Thymus (tissue), 11 donors: ENCODE measurements at regions not wholly inside any gene's neighbourhood (a gene's known extent, or its start where the extent isn't known, plus 50 kb on each side); places are given as distances from the start of the nearest gene placed in this dataset.
"Not testable (repeated sequence)": the region's sequence is repeated elsewhere in the genome, so short reads cannot be mapped to it uniquely, and the experiment has no call there.

Experiments
- DNase-seq, 9 donors: peaks; one replicate each; pipeline ENCODE4 v3.0.0-alpha.2; 2013; ENCODE audit warnings: low spot score in 9 of 9, low read depth in 6 of 9, missing footprints in 1 of 9
- H3K27ac ChIP-seq, 2 donors: one replicate each; pipeline ENCODE4 v1.5.1; 2013; ENCODE audit warnings: control low read depth in 1 of 2, low read depth in 1 of 2, low read length in 1 of 2, mild to moderate bottlenecking in 1 of 2, moderate library complexity in 1 of 2
- H3K27me3 ChIP-seq, 2 donors: one replicate each; pipeline ENCODE4 v1.5.1; 2013; ENCODE audit warnings: low read length in 1 of 2; ENCODE audit not compliant: control insufficient read depth in 2 of 2, insufficient read depth in 1 of 2
- H3K36me3 ChIP-seq, 2 donors: one replicate each; pipeline ENCODE4 v1.5.1; 2013; ENCODE audit warnings: low read length in 1 of 2, mild to moderate bottlenecking in 1 of 2, moderate library complexity in 1 of 2; ENCODE audit not compliant: control insufficient read depth in 2 of 2, insufficient read depth in 2 of 2
- H3K4me1 ChIP-seq, 2 donors: one replicate each; pipeline ENCODE4 v1.5.1; 2013; ENCODE audit warnings: low read length in 2 of 2; ENCODE audit not compliant: control insufficient read depth in 2 of 2, insufficient read depth in 2 of 2
- H3K4me3 ChIP-seq, 2 donors: one replicate each; pipeline ENCODE4 v1.5.1; 2013; ENCODE audit warnings: low read length in 2 of 2, control low read depth in 1 of 2, mild to moderate bottlenecking in 1 of 2
- H3K9me3 ChIP-seq, 2 donors: one replicate each; pipeline ENCODE4 v1.5.1; 2013; ENCODE audit warnings: low read length in 1 of 2, mild to moderate bottlenecking in 1 of 2; ENCODE audit not compliant: control insufficient read depth in 2 of 2, insufficient read depth in 1 of 2
- WGBS: extraction: QIAGEN DNeasy Blood & Tissue Kit; methylation state at CpG from one replicate; pipeline ENCODE4 v1.1.7; 2013; 5-methylcytosine and 5-hydroxymethylcytosine counted together
- donor health status: healthy.

DNA sequence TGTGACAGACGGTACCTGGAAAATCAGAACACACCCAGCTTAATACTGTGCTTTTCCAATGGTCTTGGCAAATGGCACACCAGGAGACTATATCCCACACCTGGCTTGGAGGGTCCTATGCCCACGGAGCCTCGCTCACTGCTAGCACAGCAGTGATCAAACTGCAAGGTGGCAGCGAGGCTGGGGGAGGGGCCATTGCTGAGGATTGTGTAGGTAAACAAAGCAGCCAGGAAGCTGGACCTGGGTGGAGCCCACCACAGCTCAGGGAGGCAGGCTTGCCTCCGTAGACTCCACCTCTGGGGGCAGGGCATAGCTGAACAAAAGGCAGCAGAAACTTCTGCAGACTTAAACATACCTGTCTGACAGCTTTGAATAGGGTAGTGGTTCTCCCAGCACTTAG, 498.0 kb downstream of the C12orf50 start:
- not testable (repeated sequence) for H3K4me1 ChIP-seq, H3K27me3 ChIP-seq, H3K4me3 ChIP-seq, H3K27ac ChIP-seq, H3K9me3 ChIP-seq, DNase-seq, H3K36me3 ChIP-seq
- WGBS: 88% methylated on average over 5 of the region's 5 CpGs

DNA sequence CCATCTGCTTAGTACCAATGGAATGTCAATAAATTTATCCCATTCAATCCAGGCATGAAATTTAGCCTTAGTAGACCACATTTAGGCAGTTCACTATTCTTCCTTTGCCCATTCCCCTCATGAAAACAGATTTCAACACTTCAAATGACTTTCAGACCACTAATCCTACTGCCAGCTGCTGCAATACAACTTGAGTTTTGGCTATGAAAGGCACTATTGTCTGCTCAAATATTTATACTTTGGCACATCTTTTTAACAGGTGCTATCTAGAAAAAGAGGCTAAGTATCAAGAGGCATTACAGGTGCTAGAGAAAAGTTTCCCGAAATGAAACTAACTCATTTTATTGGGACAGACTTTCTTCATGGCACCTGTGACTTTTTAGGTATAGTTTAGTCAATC, 499.8 kb downstream of the C12orf50 start:
- no peak overlapping the region for H3K27ac ChIP-seq
- peaks cover 2 to 6% of the 10 kb centered on the region in 2 donors for H3K9me3 ChIP-seq
- H3K27me3 ChIP-seq: no peaks in the 10 kb centered on the region
- H3K36me3 ChIP-seq: no peaks in the 10 kb centered on the region
- DNase-seq: no peak
- WGBS: 95% methylated on average over 1 of the region's 1 CpG
- H3K4me1 ChIP-seq: no peaks in the 10 kb centered on the region
- no peak overlapping the region for H3K4me3 ChIP-seq

DNA sequence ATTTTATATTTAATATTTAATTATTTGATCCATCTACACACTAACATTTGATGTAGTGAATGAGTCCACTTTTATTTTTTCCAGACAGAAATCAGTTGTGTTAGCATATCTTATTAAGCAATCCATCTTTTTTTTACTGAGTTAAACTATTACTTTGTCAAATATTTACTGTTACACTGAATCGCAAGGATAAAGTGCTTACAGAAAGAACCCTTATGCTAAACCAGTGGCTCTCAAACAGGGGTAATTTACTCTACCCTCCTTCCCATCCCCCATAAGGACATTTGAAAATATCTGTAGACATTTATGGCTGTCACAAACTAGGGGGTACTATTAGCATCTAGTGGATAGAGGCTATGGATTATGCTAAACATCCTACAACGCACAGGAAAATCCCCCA, 508.2 kb downstream of the C12orf50 start:
- Histone ChIP-seq H3K4me1 (no peaks in the 10 kb centered on the region), H3K27me3 (no peaks in the 10 kb centered on the region), H3K27ac (no peak overlapping the region), H3K4me3 (no peak overlapping the region), H3K36me3 (no peaks in the 10 kb centered on the region), H3K9me3 (no peaks in the 10 kb centered on the region)
- DNase-seq: no peak
- 94% methylated on average over 2 of the region's 2 CpGs for WGBS

DNA sequence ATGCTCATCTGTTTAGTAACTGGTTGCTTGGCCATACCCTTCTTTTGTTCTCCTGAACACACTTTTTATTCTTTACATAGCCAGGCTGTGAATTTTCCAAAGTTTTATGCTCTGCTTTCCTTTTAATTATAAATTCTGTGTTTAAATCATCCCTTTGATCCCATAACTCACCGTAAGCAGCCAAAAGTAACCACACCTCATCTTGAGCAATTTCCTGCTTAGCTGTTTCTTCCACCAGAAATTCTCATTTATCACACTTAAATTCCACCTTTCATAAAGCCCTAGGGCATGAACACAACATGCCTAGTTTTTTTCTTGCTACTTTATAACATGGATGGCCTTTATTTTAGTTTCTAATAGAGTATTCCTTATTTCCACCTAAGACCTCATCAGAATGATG, 510.7 kb downstream of the C12orf50 start:
- Histone ChIP-seq H3K4me3 (no peak overlapping the region), H3K27ac (no peak overlapping the region), H3K36me3 (no peaks in the 10 kb centered on the region), H3K9me3 (no peaks in the 10 kb centered on the region), H3K27me3 (no peaks in the 10 kb centered on the region), H3K4me1 (no peaks in the 10 kb centered on the region)
- no peak for DNase-seq
- WGBS: 63% methylated on average over 1 of the region's 1 CpG

DNA sequence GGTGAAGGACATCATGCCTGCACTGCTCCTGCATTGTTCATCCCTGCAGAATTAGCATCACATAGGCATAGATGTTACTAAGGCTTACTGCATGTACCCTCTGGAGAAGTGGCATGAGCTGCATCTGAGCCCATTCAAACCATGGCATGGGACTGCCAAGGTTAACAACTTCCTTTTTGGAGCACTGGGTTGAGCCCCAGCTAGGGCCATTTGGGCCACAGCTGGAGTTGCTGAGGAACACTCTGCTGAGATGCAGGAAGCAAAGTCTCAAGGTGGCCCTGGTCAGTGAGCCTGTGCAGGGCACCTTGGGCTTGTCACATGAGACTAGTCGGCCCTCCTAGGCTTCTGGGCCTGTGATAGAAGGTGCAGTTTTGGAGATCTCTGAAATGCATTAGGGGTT, 511.2 kb downstream of the C12orf50 start:
- no peaks in the 10 kb centered on the region for H3K4me1 ChIP-seq

DNA sequence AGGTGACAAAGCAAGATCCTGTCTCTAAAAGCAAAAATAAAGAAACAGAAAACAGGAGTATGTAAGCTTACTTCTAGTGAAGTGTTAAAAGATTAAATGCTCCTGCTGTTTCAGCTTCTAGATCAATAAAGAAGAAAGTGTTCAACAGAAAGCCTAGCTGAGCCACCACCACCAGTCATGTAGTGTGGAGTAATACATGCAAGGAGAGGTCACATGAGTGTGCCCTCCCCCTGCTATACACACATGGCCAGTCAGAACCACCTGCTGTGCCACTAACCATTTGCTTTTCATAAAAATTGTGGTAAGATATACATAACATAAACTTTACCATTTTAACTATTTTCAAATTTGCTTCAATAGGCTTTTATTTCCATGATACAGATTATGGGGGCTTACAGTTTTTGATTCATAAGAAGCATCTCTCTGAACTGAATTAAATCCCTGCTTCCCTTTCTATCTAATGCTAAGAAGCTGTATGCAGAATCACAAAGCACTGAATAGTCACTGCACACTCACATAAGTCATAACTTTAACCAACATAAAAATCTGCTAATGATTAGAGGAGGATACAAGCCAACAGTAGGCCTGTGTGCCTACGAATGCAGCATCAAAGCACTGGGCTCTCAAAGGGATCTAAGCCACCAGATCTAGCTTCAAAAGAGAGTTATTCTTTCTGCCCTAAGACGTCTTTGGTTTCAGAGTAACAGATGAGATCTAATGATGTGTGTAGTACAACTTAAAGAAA, 515.5 kb downstream of the C12orf50 start:
- Histone ChIP-seq H3K27me3 (no peaks in the 10 kb centered on the region), H3K27ac (no peak overlapping the region), H3K9me3 (no peaks in the 10 kb centered on the region), H3K4me3 (no peak overlapping the region), H3K4me1 (no peaks in the 10 kb centered on the region), H3K36me3 (no peaks in the 10 kb centered on the region)
- no peak for DNase-seq
- WGBS: 83% methylated on average over 2 of the region's 2 CpGs

More for the DNA sequence above, 511.2 kb downstream of the C12orf50 start:
- H3K4me3 ChIP-seq: no peak overlapping the region
- H3K27ac ChIP-seq: no peak overlapping the region
- no peaks in the 10 kb centered on the region for H3K9me3 ChIP-seq
- DNase-seq: no peak
- 100% methylated on average over 1 of the region's 1 CpG for WGBS
- no peaks in the 10 kb centered on the region for H3K27me3 ChIP-seq
- H3K36me3 ChIP-seq: no peaks in the 10 kb centered on the region

DNA sequence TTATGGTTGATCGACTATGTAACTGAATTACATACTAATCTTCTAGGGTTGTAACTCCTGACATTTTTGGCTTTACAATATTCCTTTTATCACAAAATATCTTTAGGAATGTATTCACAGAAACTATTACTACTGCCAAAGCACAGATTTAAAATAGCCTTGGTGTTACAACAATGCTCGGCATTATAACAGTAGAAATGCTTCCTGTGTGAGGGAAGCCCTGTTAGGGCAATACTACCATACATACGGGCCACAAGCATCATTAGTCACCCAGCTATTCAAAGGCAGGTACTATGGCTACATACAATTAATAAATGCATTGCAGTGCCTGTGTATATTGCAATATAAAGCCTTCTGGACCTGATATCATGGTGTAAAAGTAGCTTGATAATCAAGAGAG, 517.8 kb downstream of the C12orf50 start:
- Histone ChIP-seq H3K4me3 (no peak overlapping the region), H3K27me3 (no peaks in the 10 kb centered on the region), H3K4me1 (no peaks in the 10 kb centered on the region), H3K36me3 (no peaks in the 10 kb centered on the region), H3K9me3 (no peaks in the 10 kb centered on the region), H3K27ac (no peak overlapping the region)
- WGBS: 93% methylated on average over 3 of the region's 3 CpGs
- no peak for DNase-seq

DNA sequence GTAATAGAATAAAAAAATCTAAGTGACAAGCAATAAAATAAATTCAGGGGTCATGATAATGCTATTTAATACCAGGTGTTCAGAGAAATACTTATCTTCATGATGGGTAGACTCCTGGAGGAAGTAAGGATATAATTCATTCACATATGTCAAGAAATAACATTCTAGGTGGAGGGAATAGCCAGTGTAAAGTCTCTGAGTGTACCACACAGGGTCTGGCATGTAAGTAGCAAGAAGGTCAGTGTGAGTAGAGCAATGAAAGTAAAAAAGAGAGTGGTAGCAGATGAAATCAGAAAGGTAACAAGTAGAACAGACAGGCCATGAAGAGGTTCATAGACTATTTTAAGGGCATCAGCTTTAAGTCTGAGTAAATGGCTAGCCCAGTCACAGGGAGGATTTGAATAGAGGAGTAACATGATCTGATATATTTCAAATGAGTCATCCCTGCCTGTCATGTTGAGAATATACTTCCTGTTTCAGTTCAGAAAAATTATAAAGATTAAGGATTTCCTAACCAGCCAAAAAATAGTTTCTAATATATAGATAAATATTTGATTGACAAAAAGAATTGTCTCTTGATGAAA, 519.9 kb downstream of the C12orf50 start:
- Histone ChIP-seq H3K4me1 (no peaks in the 10 kb centered on the region), H3K27ac (no peak overlapping the region), H3K27me3 (no peaks in the 10 kb centered on the region), H3K4me3 (no peak overlapping the region), H3K36me3 (no peaks in the 10 kb centered on the region), H3K9me3 (no peaks in the 10 kb centered on the region)
- no peak for DNase-seq

DNA sequence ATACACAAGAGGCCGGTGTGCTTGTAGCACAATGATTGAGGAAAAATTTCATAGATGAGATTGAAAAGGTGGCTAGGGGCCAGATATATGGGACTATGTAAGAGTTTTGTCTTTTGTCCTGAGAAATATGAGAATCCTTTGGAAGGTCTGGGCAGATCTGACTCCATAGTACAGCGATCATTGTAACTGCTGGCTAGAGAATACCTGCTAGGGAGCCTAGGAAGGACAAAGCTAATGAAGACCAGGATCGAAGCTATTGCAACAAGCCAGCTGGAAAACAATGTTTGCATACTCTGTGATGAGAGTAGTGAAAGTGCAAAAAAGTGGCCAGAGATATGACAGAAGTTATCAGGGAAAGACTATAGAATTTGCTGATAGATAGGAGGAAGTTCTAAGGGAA, 537.6 kb downstream of the C12orf50 start:
- no peak overlapping the region for H3K27ac ChIP-seq
- peaks cover 0 to 4% of the 10 kb centered on the region in 2 donors for H3K9me3 ChIP-seq
- no peak overlapping the region for H3K4me3 ChIP-seq
- H3K4me1 ChIP-seq: no peaks in the 10 kb centered on the region
- no peak for DNase-seq
- H3K36me3 ChIP-seq: no peaks in the 10 kb centered on the region
- 93% methylated on average over 3 of the region's 3 CpGs for WGBS
- H3K27me3 ChIP-seq: no peaks in the 10 kb centered on the region
